ENCODE measurements at regions not wholly inside any gene's neighbourhood (a gene's known extent, or its start where the extent isn't known, plus 50 kb on each side); places are given as distances from the start of the nearest gene placed in this dataset.

- DNase-seq = no peak
Measured at GRCh38 chr22:47575291-47575690, 812.8 kb downstream of the TBC1D22A start.

- DNase-seq = no peak
Measured at GRCh38 chr22:47574556-47574955, 812.1 kb downstream of the TBC1D22A start.

- no peak for DNase-seq
Measured at GRCh38 chr22:47573141-47573540, 810.7 kb downstream of the TBC1D22A start.

DNA sequence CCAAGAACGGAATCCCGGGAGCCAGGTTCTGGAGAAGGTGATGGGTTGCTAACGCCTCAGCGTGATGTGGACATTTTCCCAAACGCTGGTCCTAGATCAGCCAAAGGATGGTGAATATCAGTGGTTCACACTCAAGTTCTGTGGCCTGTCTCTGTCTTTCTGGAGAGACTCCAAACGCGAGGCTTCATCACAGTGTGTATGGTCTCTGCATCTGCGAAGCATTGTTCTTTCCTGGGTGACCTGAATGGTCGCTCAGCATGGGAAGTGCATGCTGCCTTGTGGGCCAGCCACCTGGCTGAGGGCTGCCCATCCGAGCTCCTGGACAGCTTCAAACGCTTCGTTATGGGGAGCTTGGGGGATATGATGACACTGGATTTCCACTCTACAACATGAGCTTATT is 810.0 kb downstream of the TBC1D22A start:
- DNase-seq = no peak

GRCh38 chr22:47571616-47572015 is 809.2 kb downstream of the TBC1D22A start:
- no peak for DNase-seq

DNA sequence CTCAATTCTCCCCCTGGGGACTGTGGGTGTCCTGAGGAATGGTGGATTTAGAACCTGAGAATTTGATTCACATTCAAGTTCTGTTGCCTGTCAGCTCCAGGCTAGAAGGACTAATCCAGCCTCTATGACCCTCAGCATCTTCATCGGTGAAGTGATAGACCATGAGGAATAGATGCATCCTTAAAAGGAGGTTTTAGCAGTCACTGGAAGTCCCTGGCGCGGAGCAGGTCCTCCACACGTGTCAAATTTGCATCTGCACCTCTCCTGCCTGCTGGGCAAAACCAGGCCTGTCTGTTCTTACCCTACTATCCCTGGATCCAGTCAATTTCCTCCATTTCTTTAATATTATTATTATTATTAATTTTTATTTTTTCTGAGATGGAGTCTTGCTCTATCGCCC is 808.4 kb downstream of the TBC1D22A start:
- DNase-seq = no peak

DNA sequence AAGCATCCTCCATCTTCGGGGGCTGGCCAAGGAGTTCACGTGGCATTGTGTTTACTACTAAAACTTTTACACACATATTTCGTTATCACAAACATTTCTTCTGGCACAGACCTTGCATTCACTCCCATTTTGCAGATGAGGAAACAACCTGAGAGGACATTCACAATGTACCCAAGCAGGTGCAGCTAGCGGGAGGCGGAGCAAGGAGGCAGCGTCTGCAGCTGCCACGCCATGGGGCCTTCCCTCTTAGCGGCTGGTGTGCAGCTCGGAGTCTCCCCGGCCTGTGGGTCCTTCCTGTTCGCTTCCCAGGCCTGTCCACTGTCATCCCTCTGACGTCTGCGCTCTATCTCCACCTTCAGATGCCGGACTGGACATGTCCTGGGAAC is 807.8 kb downstream of the TBC1D22A start:
- DNase-seq = no peak

DNA sequence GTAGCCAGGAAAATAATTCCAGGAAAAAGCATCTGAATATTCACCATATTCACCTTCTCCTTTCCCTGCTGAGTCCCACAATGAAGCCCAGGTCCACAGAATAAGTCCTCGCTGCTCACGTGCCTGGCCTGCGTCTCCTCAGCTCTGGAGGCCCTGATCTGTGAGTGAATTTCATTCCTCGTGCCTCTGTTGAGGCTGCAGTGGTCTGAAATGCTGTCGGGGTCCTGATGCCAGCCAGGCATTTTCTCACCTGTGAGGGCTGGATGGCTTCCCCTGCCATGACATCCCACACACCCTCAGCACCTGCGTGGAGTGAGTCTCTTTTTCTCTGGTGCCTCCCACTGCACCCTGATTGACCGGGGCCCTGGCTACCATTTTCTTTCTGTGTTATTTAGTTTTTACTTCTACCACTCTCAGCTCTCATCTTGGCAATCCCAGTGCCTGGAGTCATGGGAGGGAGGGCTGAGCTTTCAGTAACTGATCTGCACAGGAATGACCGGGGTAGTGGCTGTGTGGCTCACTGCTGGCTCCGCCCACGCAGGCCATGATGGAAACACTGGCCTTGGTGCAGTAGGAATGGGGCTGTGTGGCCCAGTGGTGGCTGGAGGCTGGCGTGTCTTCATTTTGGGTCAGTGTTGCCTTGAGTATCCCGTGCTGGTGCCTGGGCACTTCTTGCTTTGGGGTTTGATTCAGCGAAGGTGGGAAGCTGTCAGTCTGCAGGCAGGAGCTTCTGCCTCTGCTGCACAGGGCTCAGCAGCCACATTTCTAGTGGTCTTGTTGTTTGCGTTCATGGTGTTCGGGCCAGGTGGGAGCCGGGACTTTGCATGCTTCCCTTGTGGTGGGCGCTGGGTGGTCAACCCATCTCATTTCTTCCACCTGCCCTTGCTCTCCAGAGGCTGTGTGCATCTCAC is 807.2 kb downstream of the TBC1D22A start:
- no peak for DNase-seq

GRCh38 chr22:47568700-47569099 is 806.2 kb downstream of the TBC1D22A start:
- no peak for DNase-seq

DNA sequence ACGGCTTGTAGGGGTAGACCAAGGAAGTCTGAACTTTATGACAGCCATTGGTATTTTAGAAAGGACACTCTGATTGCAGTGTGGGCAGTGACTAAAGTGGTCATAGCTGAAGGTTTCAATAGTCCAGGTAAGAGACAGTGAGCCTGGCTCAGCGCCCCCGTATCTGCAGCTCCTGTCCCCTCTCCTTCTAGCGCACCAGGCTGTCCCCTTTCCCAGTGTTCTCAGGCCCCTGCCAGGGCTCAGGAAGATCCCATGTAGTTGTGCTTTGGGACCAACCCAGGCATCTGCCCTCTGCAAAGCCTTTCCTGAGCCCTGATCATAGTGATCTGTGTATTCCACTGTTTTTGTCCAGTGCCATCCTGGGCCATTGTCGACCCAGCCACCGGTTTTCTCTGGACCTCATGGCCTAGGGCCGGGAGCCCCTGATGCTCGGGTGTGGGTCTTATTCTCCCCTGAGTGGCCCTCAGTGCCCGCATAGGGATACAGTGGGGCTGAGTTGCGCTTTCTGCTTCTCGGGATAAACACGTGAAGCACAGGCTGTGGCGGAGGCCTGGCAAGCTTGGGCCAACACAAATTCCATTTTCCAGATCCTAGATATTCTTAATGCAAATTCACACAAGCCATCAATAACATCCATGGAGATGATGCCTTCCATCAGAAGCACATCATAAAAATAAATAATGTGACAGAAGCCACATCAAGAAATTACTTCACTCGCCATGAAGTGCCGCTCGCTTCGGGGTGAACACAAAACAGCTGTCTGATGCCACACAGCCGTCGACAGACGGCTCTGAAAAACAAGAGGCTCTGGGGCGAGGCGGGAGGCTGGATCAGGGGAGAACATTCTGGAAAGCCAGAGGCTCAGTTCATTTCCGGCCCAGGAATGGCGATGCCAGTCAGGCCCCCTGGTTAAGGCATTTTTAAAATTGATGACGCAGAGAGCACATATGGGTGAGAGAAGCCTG is 805.0 kb downstream of the TBC1D22A start:
- no peak for DNase-seq

- no peak for DNase-seq
Measured at GRCh38 chr22:47566491-47566890, 804.0 kb downstream of the TBC1D22A start.

GRCh38 chr22:47565607-47566006 is 803.2 kb downstream of the TBC1D22A start:
- DNase-seq = no peak

DNA sequence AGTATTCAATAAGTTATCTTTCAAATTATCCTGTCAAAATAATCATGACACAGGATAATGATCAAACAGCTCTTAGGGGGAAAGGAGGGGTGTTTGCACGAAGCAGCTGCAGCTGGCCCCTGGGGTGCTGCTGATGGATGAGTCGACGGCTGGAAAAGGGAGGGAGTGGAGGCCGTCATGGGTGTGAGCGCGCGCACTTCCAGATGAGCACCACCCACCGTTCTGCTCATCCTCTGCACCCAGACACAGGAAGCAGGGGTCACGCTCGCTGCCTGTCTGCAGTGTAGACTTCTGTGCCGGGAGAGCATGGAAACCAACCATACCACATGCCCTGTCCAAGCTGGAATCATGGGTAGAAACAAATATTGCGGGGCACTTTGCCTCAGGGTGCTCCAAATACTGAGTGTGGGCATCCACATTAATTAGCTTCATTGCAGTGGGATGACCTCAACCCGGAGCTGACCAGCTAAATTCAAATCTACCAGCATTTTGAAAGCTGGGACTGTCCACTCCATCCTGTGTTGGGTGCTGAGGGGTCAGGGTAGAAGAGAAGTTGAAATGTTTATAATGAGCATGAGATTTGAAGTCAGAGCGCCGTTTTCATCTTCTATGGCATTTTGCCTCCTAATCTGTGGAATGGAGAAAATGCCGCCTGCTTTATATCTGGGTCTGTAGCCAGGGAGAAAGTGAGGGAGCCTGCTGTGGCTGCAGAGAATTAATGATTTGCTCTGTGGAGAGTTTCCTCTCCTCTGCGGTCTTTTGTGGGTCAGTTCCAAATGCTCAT is 802.4 kb downstream of the TBC1D22A start:
- DNase-seq = no peak

GRCh38 chr22:47564158-47564450 is 801.7 kb downstream of the TBC1D22A start:
- no peak for DNase-seq

DNA sequence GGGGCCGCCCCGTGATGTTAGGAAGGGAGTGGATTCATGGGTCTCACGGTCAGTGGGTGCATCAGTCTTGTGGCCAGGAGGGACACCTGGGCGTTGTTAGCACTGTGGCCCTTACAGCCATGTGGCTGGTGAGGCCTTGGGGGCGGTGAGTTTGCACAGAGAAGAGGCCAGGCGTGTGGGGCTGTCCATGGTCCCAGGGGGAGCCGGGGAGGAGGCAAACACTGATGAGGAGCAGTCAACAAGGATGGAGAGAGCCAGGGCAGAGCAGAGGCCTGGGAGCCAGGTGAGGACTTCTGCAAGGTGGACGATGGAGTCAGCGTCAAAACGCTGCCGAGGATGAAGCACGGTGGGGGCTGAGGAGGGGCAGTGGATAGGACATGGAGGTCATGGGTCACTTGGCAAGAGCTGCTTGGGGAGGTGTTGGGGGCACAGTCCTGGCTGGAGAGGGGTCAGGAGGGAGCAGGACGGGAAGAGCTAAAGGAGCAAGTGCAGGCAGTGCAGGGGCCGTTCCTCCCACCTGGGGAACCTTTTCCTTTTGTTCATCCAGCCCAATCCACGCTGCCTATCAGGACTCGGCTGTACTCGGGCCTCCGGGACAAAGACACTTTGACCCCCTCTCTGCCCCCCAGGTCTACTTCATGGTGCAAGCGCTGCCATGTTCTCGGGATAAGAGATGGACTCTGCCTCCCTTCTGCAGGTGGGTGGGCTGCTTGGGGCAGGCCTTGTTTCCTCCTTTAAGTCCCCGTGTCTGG is 801.1 kb downstream of the TBC1D22A start:
- no peak for DNase-seq

DNA sequence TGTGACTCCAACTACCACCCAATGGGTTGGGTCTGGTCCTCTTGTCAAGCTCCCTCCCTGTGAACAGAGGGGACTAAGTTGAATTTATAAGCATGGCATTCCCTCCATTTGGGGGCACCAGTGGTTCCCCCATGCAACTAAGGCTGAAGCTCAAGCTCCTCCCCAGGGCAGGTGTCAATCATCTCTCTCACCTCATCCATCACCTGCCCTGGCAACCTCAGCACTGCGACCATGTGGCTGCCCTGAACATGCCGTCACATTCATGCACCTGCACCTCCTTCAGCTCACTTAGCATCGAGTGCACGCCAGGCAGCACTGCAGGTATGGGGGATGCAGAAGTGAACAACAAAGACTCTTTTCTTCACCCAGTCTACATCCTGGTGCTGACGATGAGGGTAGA is 799.3 kb downstream of the TBC1D22A start:
- DNase-seq = no peak

GRCh38 chr22:47561115-47561675 is 798.7 kb downstream of the TBC1D22A start:
- no peak for DNase-seq

DNA sequence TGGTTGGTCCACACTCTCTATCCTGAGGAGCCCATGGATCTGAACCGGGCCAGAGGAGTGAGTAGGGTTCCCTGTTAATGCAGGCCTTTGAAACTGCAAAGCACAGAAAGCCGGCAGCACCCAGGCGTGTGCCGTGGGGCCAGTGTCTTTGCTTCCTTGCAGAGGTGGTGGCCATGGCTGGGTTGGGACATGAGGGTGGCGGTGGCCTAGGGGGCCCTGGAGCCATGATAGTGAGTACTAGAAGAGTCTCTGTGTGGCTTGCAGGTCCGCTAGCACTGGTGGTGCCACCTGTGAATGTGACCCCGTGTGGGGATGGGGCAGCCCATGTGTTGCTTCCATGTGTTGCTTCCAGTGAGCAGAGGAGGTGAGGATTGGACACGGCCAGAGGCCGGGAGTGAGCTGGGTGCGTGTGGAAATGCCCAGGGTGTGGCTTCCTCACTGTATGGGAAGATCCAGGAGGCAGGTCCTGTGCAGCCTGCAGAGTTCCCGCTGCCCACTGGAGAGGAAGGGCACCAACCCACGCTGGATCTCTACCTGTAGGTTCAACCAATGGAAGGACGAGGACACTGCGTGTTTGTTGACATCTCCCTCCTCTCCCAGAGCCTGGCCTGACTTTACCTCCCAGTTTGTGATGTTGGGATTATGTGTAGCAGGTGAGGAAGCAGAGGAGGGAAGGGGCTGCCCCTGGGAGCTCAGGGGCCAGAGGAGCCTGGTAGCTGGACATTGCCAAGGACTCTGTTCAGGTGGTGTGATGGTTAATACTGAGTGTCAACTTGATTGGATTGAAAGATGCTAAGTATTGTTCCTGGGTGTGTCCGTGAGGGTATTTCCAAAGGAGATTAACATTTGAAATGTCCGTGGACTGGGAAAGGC is 796.6 kb downstream of the TBC1D22A start:
- no peak for DNase-seq

GRCh38 chr22:47556473-47556872 is 794.0 kb downstream of the TBC1D22A start:
- DNase-seq = no peak

GRCh38 chr22:47553436-47553835 is 791.0 kb downstream of the TBC1D22A start:
- no peak for DNase-seq

All from GOT3 (cell line).